GM12878 (cell line): ENCODE measurements at regions not wholly inside any gene's neighbourhood (a gene's known extent, or its start where the extent isn't known, plus 50 kb on each side); places are given as distances from the start of the nearest gene placed in this dataset.

Source experiments
- ATAC-seq: fragments of 200-7000 bp; cut with Tn5 transposase; 3 replicates; pipeline ENCODE4 v1.9.1; 2020; ENCODE audit warnings: mild to moderate bottlenecking, moderate library complexity
- BruUV-seq: library from RNA; stranded (reverse); fragments of 400-500 nt; replicated peaks from 2 replicates; lab custom pipeline; 2021; lab: Mats Ljungman, UMichigan
- CTCF ChIA-PET: fragments of 300-600 bp; sonication (Branson Sonifier 250); formaldehyde crosslinking; extraction: SDS; loops from one replicate; lab custom pipeline; 2021; ENCODE audit warnings: inconsistent platforms; lab: Yijun Ruan, JAX
- POLR2A ChIA-PET: fragments of 350-600 bp; formaldehyde crosslinking; extraction: SDS; loops from one replicate; lab custom pipeline; 2021; ENCODE audit warnings: inconsistent platforms; lab: Charles Lee
- RAD21 ChIA-PET: fragments of 300-600 bp; sonication (Branson Sonifier 250); formaldehyde crosslinking; loops from one replicate; lab custom pipeline; 2023; ENCODE audit warnings: antibody characterized with exemption; ENCODE audit not compliant: unreplicated experiment; lab: Charles Lee
- SMC1A ChIA-PET: fragments of 300-600 bp; sonication (Branson Sonifier 250); formaldehyde crosslinking; loops from one replicate; lab custom pipeline; 2023; ENCODE audit not compliant: unreplicated experiment, uncharacterized antibody; lab: Charles Lee
- DNase-seq: peaks from one replicate; pipeline ENCODE4 v3.0.0-alpha.2; 2011; ENCODE audit warnings: low read depth, low spot score
- FAIRE-seq: peaks from 3 replicates; lab custom pipeline; 2011; peaks lifted over from hg19 to GRCh38; lab: Jason Lieb, UNC
- H2AFZ ChIP-seq: 2 replicates; pipeline ENCODE4 v1.6.0; 2011; ENCODE audit warnings: low read depth, low read length, control low read depth; ENCODE audit not compliant: control insufficient read depth
- H3K27ac ChIP-seq: 2 replicates; pipeline ENCODE4 v1.5.1; 2011; ENCODE audit warnings: control low read depth; ENCODE audit not compliant: control insufficient read depth, insufficient read depth
- H3K27me3 ChIP-seq, 2 experiments: replicated peaks in 1 of 2; 2 replicates each; pipeline versions ENCODE4 v1.6.0 to v1.6.1; 2011; ENCODE audit warnings: low read length in 1 of 2; ENCODE audit not compliant: control insufficient read depth in 2 of 2, insufficient read depth in 2 of 2
- H3K36me3 ChIP-seq, 2 experiments: 2 replicates each; pipeline ENCODE4 v1.5.1; 2011; ENCODE audit warnings: low read length in 1 of 2; ENCODE audit not compliant: control insufficient read depth in 2 of 2, insufficient read depth in 2 of 2
- H3K4me1 ChIP-seq: 2 replicates; pipeline ENCODE4 v1.6.1; 2011; ENCODE audit warnings: mild to moderate bottlenecking, low read length, moderate library complexity, mixed read lengths; ENCODE audit not compliant: control insufficient read depth, insufficient read depth
- H3K4me2 ChIP-seq: 2 replicates; pipeline ENCODE4 v1.6.0; 2011; ENCODE audit warnings: control low read depth; ENCODE audit not compliant: control insufficient read depth, insufficient read depth
- H3K4me3 ChIP-seq: fragments of 200-600 bp; sonication (generic); 2 replicates; pipeline ENCODE4 v1.5.1; 2016
- H3K79me2 ChIP-seq: 2 replicates; pipeline ENCODE4 v1.6.0; 2011; ENCODE audit warnings: low read length; ENCODE audit not compliant: control insufficient read depth, insufficient read depth
- H3K9ac ChIP-seq: 2 replicates; pipeline ENCODE4 v1.8.0; 2011; ENCODE audit warnings: low read length, control low read depth, mixed read lengths; ENCODE audit not compliant: control insufficient read depth, insufficient read depth
- H3K9me3 ChIP-seq: replicated peaks from 3 replicates; pipeline ENCODE4 v1.5.1; 2011; ENCODE audit warnings: mild to moderate bottlenecking, low read length; ENCODE audit not compliant: control insufficient read depth, insufficient read depth
- H4K20me1 ChIP-seq: 2 replicates; pipeline ENCODE4 v1.6.0; 2011; ENCODE audit not compliant: control insufficient read depth, insufficient read depth
- CBX3 ChIP-seq: fragments of 200-600 bp; sonication (generic); IDR thresholded peaks from 2 replicates; pipeline ENCODE4 v1.6.1; 2016; ENCODE audit warnings: low read depth, borderline replicate concordance
- FOXM1 ChIP-seq: IDR thresholded peaks from 2 replicates; pipeline ENCODE4 v1.6.1; 2012; ENCODE audit warnings: low read depth, mild to moderate bottlenecking, inconsistent platforms, low read length, moderate library complexity
- GABPA ChIP-seq: IDR thresholded peaks from 2 replicates; pipeline ENCODE4 v1.6.1; 2014; ENCODE audit warnings: antibody characterized with exemption, low read depth, mild to moderate bottlenecking, inconsistent platforms
- IKZF2 ChIP-seq, 2 experiments: fragments of 450-650 bp; IDR thresholded peaks; 2 replicates each; pipeline ENCODE4 v1.6.1; 2017; ENCODE audit warnings: mild to moderate bottlenecking in 2 of 2, moderate library complexity in 2 of 2
- MTA2 ChIP-seq: fragments of 450-650 bp; IDR thresholded peaks from 2 replicates; pipeline ENCODE4 v1.6.1; 2016; ENCODE audit warnings: low read depth, mild to moderate bottlenecking, moderate library complexity
- PRDM15 ChIP-seq: fragments of 450-650 bp; formaldehyde crosslinking; IDR thresholded peaks from 2 replicates; pipeline ENCODE4 v1.4.0; 2020; ENCODE audit warnings: mild to moderate bottlenecking, moderate library complexity
- RCOR1 ChIP-seq: conservative IDR thresholded peaks from 2 replicates; pipeline ENCODE4 v1.6.1; 2012; ENCODE audit warnings: low read depth, low read length, improper control_type of control experiment
- SIN3A ChIP-seq: IDR thresholded peaks from 2 replicates; pipeline ENCODE4 v1.6.1; 2012; ENCODE audit warnings: low read depth, low read length, improper control_type of control experiment
- SMAD1 ChIP-seq: fragments of 450-650 bp; IDR thresholded peaks from 2 replicates; pipeline ENCODE4 v1.6.1; 2018; ENCODE audit warnings: mild to moderate bottlenecking, low read depth; ENCODE audit not compliant: partially characterized antibody
- SRF ChIP-seq, 2 experiments: IDR thresholded peaks; 2 replicates each; pipeline ENCODE4 v1.6.1; 2011; ENCODE audit warnings: low read depth in 2 of 2, low read length in 2 of 2, mild to moderate bottlenecking in 1 of 2, moderate library complexity in 1 of 2
- TBL1XR1 ChIP-seq: IDR thresholded peaks from 2 replicates; pipeline ENCODE4 v1.6.1; 2012; ENCODE audit warnings: low read depth, low read length, improper control_type of control experiment
- ZBTB33 ChIP-seq: fragments of 450-650 bp; IDR thresholded peaks from 2 replicates; pipeline ENCODE4 v1.6.1; 2017; ENCODE audit warnings: mild to moderate bottlenecking
- WGBS: methylation state at CpG from one replicate; pipeline ENCODE4 v1.1.6; 2016; ENCODE audit warnings: low lambda C conversion rate; ENCODE audit not compliant: insufficient replicate concordance, insufficient coverage; ENCODE audit errors: missing lambda C conversion rate; 5-methylcytosine and 5-hydroxymethylcytosine counted together
- in situ Hi-C: fragments of 300-500 bp; cut with MboI; formaldehyde crosslinking; loops from 9 replicates; pipeline ENCODE4 v1.14.3; 2018; ENCODE audit warnings: mixed read lengths
- intact Hi-C: fragments of 100-400 bp; cut with micrococcal nuclease; formaldehyde crosslinking; loops from one replicate; pipeline ENCODE4 v1.14.2; 2022; ENCODE audit not compliant: unreplicated experiment

DNA sequence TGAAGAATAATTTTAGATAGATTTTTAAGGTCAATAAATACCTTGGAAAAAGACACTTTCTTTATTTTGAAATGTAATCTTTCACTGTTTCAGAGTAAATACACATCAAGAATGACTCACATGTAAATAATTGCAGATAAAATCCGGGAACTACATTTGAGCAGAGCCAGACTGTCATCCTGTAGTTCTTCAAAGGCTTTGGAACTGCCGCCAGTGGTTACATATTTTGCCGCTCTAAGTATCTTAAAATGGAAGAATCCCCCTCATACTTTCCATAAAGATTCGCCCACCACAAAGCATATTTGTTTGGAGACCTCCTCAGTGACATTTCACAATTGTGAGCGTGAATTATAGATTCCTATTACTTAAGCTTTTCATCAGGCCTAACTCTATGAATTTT lies 607.8 kb upstream of the ZFP42 start:
- H4K20me1 ChIP-seq = no peaks in the 10 kb centered on the region
- H3K36me3 ChIP-seq = no peaks in the 10 kb centered on the region
- no peak overlapping the region for H3K4me2 ChIP-seq
- FAIRE-seq = no peak
- no peaks in the 10 kb centered on the region for H3K9me3 ChIP-seq
- no peak for ATAC-seq
- no peak overlapping the region for H2AFZ ChIP-seq
- ChIA-PET RAD21 (no interaction called here), POLR2A (no interaction called here), CTCF (no interaction called here)
- H3K27me3 ChIP-seq = no peaks in the 10 kb centered on the region
- H3K4me1 ChIP-seq = no peaks in the 10 kb centered on the region
- H3K27ac ChIP-seq = no peak overlapping the region
- WGBS = 51% methylated on average over 5 of the region's 5 CpGs
- no peaks in the 10 kb centered on the region for H3K79me2 ChIP-seq
- no peak for TF ChIP-seq FOXM1
- no peak for TF ChIP-seq GABPA
- TF ChIP-seq RCOR1 = no peak
- TF ChIP-seq IKZF2 (IDR thresholded peaks at IDR 0.05) = no peak
- no peak for TF ChIP-seq SIN3A
- no peak for TF ChIP-seq TBL1XR1
- no peak for TF ChIP-seq SMAD1
- no peak for TF ChIP-seq ZBTB33
- TF ChIP-seq MTA2 = no peak
- no peak for TF ChIP-seq PRDM15 (CRISPR knock-in tag)
- no peak for TF ChIP-seq CBX3
- no peak for TF ChIP-seq SRF (IDR thresholded peaks at IDR 0.05; ENCODE audit: low read depth in 2 of 2, low read length in 2 of 2)
- TF ChIP-seq, all 136 proteins: peak for 0
- SMC1A ChIA-PET = no interaction called here
- intact Hi-C loops (no loop called here), in situ Hi-C loops (no loop called here)
- BruUV-seq = no TSS peak
- Histone ChIP-seq H3K4me3 (no peak overlapping the region), H3K9ac (no peak overlapping the region)
- no peak for DNase-seq
